H9 (cell line): ENCODE measurements at regions not wholly inside any gene's neighbourhood (a gene's known extent, or its start where the extent isn't known, plus 50 kb on each side); places are given as distances from the start of the nearest gene placed in this dataset.

Source experiments
- DNase-seq: peaks from one replicate; pipeline ENCODE4 v3.0.0-alpha.2; 2017
- H2AFZ ChIP-seq: one replicate; pipeline ENCODE4 v1.6.1; 2013; ENCODE audit warnings: mild to moderate bottlenecking, low read length, control low read depth, moderate library complexity
- H2AK5ac ChIP-seq: 2 replicates; pipeline ENCODE4 v1.6.1; 2013; ENCODE audit warnings: low read length, control low read depth, mixed read lengths; ENCODE audit not compliant: insufficient read length
- H2BK120ac ChIP-seq: one replicate; pipeline ENCODE4 v1.6.1; 2013; ENCODE audit warnings: low read depth, mild to moderate bottlenecking, low read length, control low read depth, inconsistent platforms; ENCODE audit not compliant: poor library complexity, severe bottlenecking
- H2BK12ac ChIP-seq: 2 replicates; pipeline ENCODE4 v1.6.1; 2013; ENCODE audit warnings: low read length, control low read depth, mixed read lengths, low read depth; ENCODE audit not compliant: insufficient read length
- H2BK15ac ChIP-seq: 2 replicates; pipeline ENCODE4 v1.6.1; 2013; ENCODE audit warnings: low read depth, low read length, control low read depth
- H2BK20ac ChIP-seq: one replicate; pipeline ENCODE4 v1.6.1; 2013; ENCODE audit warnings: low read depth, mild to moderate bottlenecking, low read length, control low read depth, inconsistent platforms; ENCODE audit not compliant: poor library complexity, severe bottlenecking
- H2BK5ac ChIP-seq: 2 replicates; pipeline ENCODE4 v1.6.1; 2013; ENCODE audit warnings: low read length, control low read depth, mixed read lengths; ENCODE audit not compliant: insufficient read length
- H3K14ac ChIP-seq: 2 replicates; pipeline ENCODE4 v1.6.1; 2013; ENCODE audit warnings: low read length, control low read depth; ENCODE audit not compliant: insufficient read depth
- H3K18ac ChIP-seq: 2 replicates; pipeline ENCODE4 v1.6.1; 2013; ENCODE audit warnings: low read depth, mild to moderate bottlenecking, mixed read lengths, low read length, control low read depth; ENCODE audit not compliant: insufficient read length
- H3K23ac ChIP-seq: 2 replicates; pipeline ENCODE4 v1.6.1; 2013; ENCODE audit warnings: low read length, control low read depth, mixed read lengths, low read depth; ENCODE audit not compliant: insufficient read length
- H3K23me2 ChIP-seq: 2 replicates; pipeline ENCODE4 v1.6.1; 2013; ENCODE audit warnings: low read depth, mild to moderate bottlenecking, mixed read lengths, low read length, control low read depth; ENCODE audit not compliant: insufficient read length, poor library complexity, severe bottlenecking
- H3K27ac ChIP-seq: 2 replicates; pipeline ENCODE4 v1.5.1; 2013; ENCODE audit warnings: low read length, control low read depth, mixed read lengths, low read depth; ENCODE audit not compliant: insufficient read length
- H3K27me3 ChIP-seq: 2 replicates; pipeline ENCODE4 v1.6.1; 2013; ENCODE audit warnings: low read length, control low read depth, inconsistent platforms; ENCODE audit not compliant: insufficient read depth
- H3K4ac ChIP-seq: 2 replicates; pipeline ENCODE4 v1.6.1; 2013; ENCODE audit warnings: low read depth, mild to moderate bottlenecking, control low read depth, inconsistent platforms, low read length, moderate library complexity
- H3K4me1 ChIP-seq: 2 replicates; pipeline ENCODE4 v1.6.1; 2013; ENCODE audit warnings: low read length, control low read depth, inconsistent platforms; ENCODE audit not compliant: insufficient read depth
- H3K4me2 ChIP-seq: 2 replicates; pipeline ENCODE4 v1.6.1; 2013; ENCODE audit warnings: low read length, control low read depth, mixed read lengths; ENCODE audit not compliant: insufficient read length, insufficient read depth
- H3K56ac ChIP-seq: 2 replicates; pipeline ENCODE4 v1.6.1; 2013; ENCODE audit warnings: low read depth, mild to moderate bottlenecking, mixed read lengths, low read length, control low read depth; ENCODE audit not compliant: insufficient read length
- H3K79me1 ChIP-seq: 2 replicates; pipeline ENCODE4 v1.6.1; 2013; ENCODE audit warnings: low read depth, mild to moderate bottlenecking, moderate library complexity, low read length, control low read depth, inconsistent platforms; ENCODE audit not compliant: insufficient read depth, poor library complexity, severe bottlenecking
- H3K79me2 ChIP-seq: 2 replicates; pipeline ENCODE4 v1.6.1; 2013; ENCODE audit warnings: low read length, control low read depth, inconsistent platforms; ENCODE audit not compliant: insufficient read depth
- H3K9ac ChIP-seq: 2 replicates; pipeline ENCODE4 v1.6.1; 2013; ENCODE audit warnings: low read length, control low read depth, mixed read lengths; ENCODE audit not compliant: insufficient read length; ENCODE audit errors: extremely low read depth
- H3K9me3 ChIP-seq: one replicate; pipeline ENCODE4 v1.6.1; 2013; ENCODE audit warnings: low read depth, low read length, inconsistent platforms; ENCODE audit not compliant: control insufficient read depth
- H3T11ph ChIP-seq: one replicate; pipeline ENCODE4 v1.6.1; 2013; ENCODE audit warnings: mild to moderate bottlenecking, low read length, control low read depth, inconsistent platforms
- H4K20me1 ChIP-seq: one replicate; pipeline ENCODE4 v1.6.1; 2013; ENCODE audit not compliant: control insufficient read depth, insufficient read length, insufficient read depth
- H4K5ac ChIP-seq: 2 replicates; pipeline ENCODE4 v1.6.1; 2013; ENCODE audit warnings: low read depth, mild to moderate bottlenecking, mixed read lengths, low read length, control low read depth; ENCODE audit not compliant: insufficient read length
- H4K8ac ChIP-seq: replicated peaks from 2 replicates; pipeline ENCODE4 v1.6.1; 2013; ENCODE audit warnings: low read length, control low read depth, mixed read lengths, low read depth; ENCODE audit not compliant: insufficient read length
- H4K91ac ChIP-seq: 2 replicates; pipeline ENCODE4 v1.6.1; 2013; ENCODE audit warnings: low read depth, mild to moderate bottlenecking, moderate library complexity, mixed read lengths, low read length, control low read depth; ENCODE audit not compliant: insufficient read length
- H3K27ac Mint-ChIP-seq, 3 experiments: 2 replicates in 2 of 3; 3 replicates in 1 of 3; pipeline ENCODE4 v1.8.0; 2020 to 2021; ENCODE audit warnings: mixed read lengths in 3 of 3, mild to moderate bottlenecking in 1 of 3, moderate library complexity in 1 of 3
- H3K27me3 Mint-ChIP-seq: 2 replicates; pipeline ENCODE4 v1.8.0; 2021; ENCODE audit warnings: low read depth, mild to moderate bottlenecking, moderate library complexity, mixed read lengths
- H3K36me3 Mint-ChIP-seq, 3 experiments: 2 replicates in 2 of 3; 3 replicates in 1 of 3; pipeline ENCODE4 v1.8.0; 2020 to 2021; ENCODE audit warnings: low read depth in 3 of 3, mixed read lengths in 3 of 3; ENCODE audit not compliant: insufficient read depth in 1 of 3
- H3K4me1 Mint-ChIP-seq, 2 experiments: 2 replicates each; pipeline ENCODE4 v1.8.0; 2020; ENCODE audit warnings: mixed read lengths in 2 of 2
- H3K4me3 Mint-ChIP-seq, 2 experiments: 2 replicates in 1 of 2; 3 replicates in 1 of 2; pipeline ENCODE4 v1.8.0; 2020 to 2021; ENCODE audit warnings: mild to moderate bottlenecking in 2 of 2, mixed read lengths in 2 of 2, moderate library complexity in 1 of 2
- H3K9me3 Mint-ChIP-seq, 2 experiments: 2 replicates in 1 of 2; 3 replicates in 1 of 2; pipeline ENCODE4 v1.8.0; 2020; ENCODE audit warnings: mild to moderate bottlenecking in 2 of 2, mixed read lengths in 2 of 2, moderate library complexity in 1 of 2
- CTCF ChIP-seq: fragments of 200-600 bp; sonication (generic); conservative IDR thresholded peaks from 3 replicates; pipeline ENCODE4 v1.8.0; 2021; ENCODE audit warnings: antibody characterized with exemption, mild to moderate bottlenecking
- WGBS: extraction: QIAGEN DNeasy Blood & Tissue Kit; methylation state at CpG from one replicate; pipeline ENCODE4 v1.1.7; 2013; ENCODE audit warnings: missing lambda C conversion rate, low lambda C conversion rate, mixed read lengths; ENCODE audit not compliant: insufficient read length; ENCODE audit errors: extremely low coverage; 5-methylcytosine and 5-hydroxymethylcytosine counted together

- Mint-ChIP-seq H3K4me3 (no peak overlapping the region), H3K9me3 (no peaks in the 10 kb centered on the region; a peak in 1 of 5 replicates)
- no peak overlapping the region for H2BK15ac ChIP-seq
Measured at GRCh38 chr12:105819549-105819948, 319.2 kb downstream of the NUAK1 start.

More at GRCh38 chr12:105819549-105819948, 319.2 kb downstream of the NUAK1 start:
- DNase-seq: no peak
- Histone ChIP-seq H4K8ac (no peak overlapping the region), H3T11ph (no peak overlapping the region), H3K79me2 (no peaks in the 10 kb centered on the region), H3K79me1 (no peaks in the 10 kb centered on the region), H3K9me3 (no peaks in the 10 kb centered on the region), H2AK5ac (no peak overlapping the region), H2BK5ac (no peak overlapping the region), H3K4me2 (no peak overlapping the region), H4K5ac (no peak overlapping the region), H3K23me2 (no peaks in the 10 kb centered on the region), H2AFZ (no peak overlapping the region), H4K91ac (no peak overlapping the region), H2BK12ac (no peak overlapping the region), H3K4ac (no peak overlapping the region), H4K20me1 (no peaks in the 10 kb centered on the region), H3K4me1 (peaks cover 2% of the 10 kb centered on the region; the same call in 1 of the 2 replicates), H2BK20ac (no peak overlapping the region), H3K9ac (no peak overlapping the region), H3K27me3 (no peaks in the 10 kb centered on the region), H3K14ac (no peak overlapping the region), H3K23ac (no peak overlapping the region), H3K56ac (no peak overlapping the region), H2BK120ac (no peak overlapping the region), H3K27ac (no peak overlapping the region), H3K18ac (no peak overlapping the region)
- no CpG with 5 or more reads among the region's 2 CpGs for WGBS
- Mint-ChIP-seq H3K4me1 (peaks cover 20 to 21% of the 10 kb centered on the region in 2 experiments), H3K27me3 (no peaks in the 10 kb centered on the region), H3K27ac (no peak overlapping the region), H3K36me3 (no peaks in the 10 kb centered on the region; a peak in 2 of 7 replicates)
- TF ChIP-seq CTCF: no peak
